SK-N-SH (cell line): ENCODE measurements at regions not wholly inside any gene's neighbourhood (a gene's known extent, or its start where the extent isn't known, plus 50 kb on each side); places are given as distances from the start of the nearest gene placed in this dataset.

ENCODE experiments used
- CTCF ChIA-PET: fragments of 300-600, 350-600 bp; formaldehyde crosslinking; extraction: SDS; loops from one replicate; lab custom pipeline; 2021; lab: Yijun Ruan, JAX
- POLR2A ChIA-PET: fragments of 350-600 bp; sonication (Branson Sonifier 250); formaldehyde crosslinking; extraction: SDS; loops from one replicate; lab custom pipeline; 2020; ENCODE audit warnings: antibody characterized with exemption, inconsistent platforms; lab: Yijun Ruan, JAX
- DNase-seq: peaks from one replicate; pipeline ENCODE4 v3.0.0; 2012
- H2AFZ ChIP-seq: fragments of 200-600 bp; sonication (generic); 2 replicates; pipeline ENCODE4 v1.8.1; 2016; ENCODE audit warnings: antibody characterized with exemption, mild to moderate bottlenecking, low read depth
- H3F3A ChIP-seq: fragments of 200-600 bp; sonication (generic); replicated peaks from 2 replicates; pipeline ENCODE3; 2016; ENCODE audit warnings: antibody characterized with exemption, mild to moderate bottlenecking; ENCODE audit not compliant: insufficient read depth
- H3K27ac ChIP-seq, 2 experiments: fragments of 200-500 bp in 1 of 2; fragments of 200-600 bp in 1 of 2; sonication (Bioruptor generic) in 1 of 2; sonication (generic), shearing (Covaris generic) in 1 of 2; 2 replicates each; pipeline versions ENCODE4 v1.5.1 to v1.6.1; 2014 to 2016; ENCODE audit warnings: low read depth in 2 of 2, inconsistent platforms in 1 of 2, low read length in 1 of 2, mild to moderate bottlenecking in 1 of 2, mixed read lengths in 1 of 2
- H3K27me3 ChIP-seq: fragments of 200-600 bp; sonication (generic), shearing (Covaris generic); 2 replicates; pipeline ENCODE4 v1.6.1; 2016; ENCODE audit warnings: mixed run types; ENCODE audit not compliant: insufficient read depth
- H3K36me3 ChIP-seq, 2 experiments: fragments of 200-500 bp in 1 of 2; fragments of 200-600 bp in 1 of 2; sonication (Bioruptor generic) in 1 of 2; sonication (generic) in 1 of 2; replicated peaks in 1 of 2; 2 replicates each; pipeline versions ENCODE3 to v1.5.1; 2014 to 2016; ENCODE audit warnings: low read length in 1 of 2, mild to moderate bottlenecking in 1 of 2; ENCODE audit not compliant: insufficient read depth in 2 of 2, control insufficient read depth in 1 of 2
- H3K4me1 ChIP-seq, 2 experiments: fragments of 200-500 bp in 1 of 2; fragments of 200-600 bp in 1 of 2; sonication (Bioruptor generic) in 1 of 2; sonication (generic), shearing (Covaris generic) in 1 of 2; 2 replicates each; pipeline versions ENCODE4 v1.5.1 to v1.6.1; 2014 to 2016; ENCODE audit warnings: low read depth in 1 of 2, low read length in 1 of 2, mixed run types in 1 of 2; ENCODE audit not compliant: insufficient read depth in 2 of 2, control insufficient read depth in 1 of 2
- H3K4me2 ChIP-seq: fragments of 200-600 bp; sonication (generic), shearing (Covaris generic); 2 replicates; pipeline ENCODE4 v1.6.1; 2017; ENCODE audit warnings: mixed run types
- H3K4me3 ChIP-seq, 2 experiments: fragments of 200-500 bp in 1 of 2; fragments of 200-600 bp in 1 of 2; sonication (Bioruptor generic) in 1 of 2; sonication (generic), shearing (Covaris generic) in 1 of 2; 2 replicates each; pipeline versions ENCODE4 v1.5.1 to v1.8.1; 2014 to 2016; ENCODE audit warnings: low read depth in 2 of 2, inconsistent platforms in 1 of 2, low read length in 1 of 2, mild to moderate bottlenecking in 1 of 2, mixed read lengths in 1 of 2, moderate library complexity in 1 of 2
- H3K79me2 ChIP-seq: fragments of 200-600 bp; sonication (generic); 2 replicates; pipeline ENCODE4 v1.8.1; 2017; ENCODE audit warnings: mild to moderate bottlenecking; ENCODE audit not compliant: insufficient read depth
- H3K9ac ChIP-seq: fragments of 200-600 bp; sonication (generic); 2 replicates; pipeline ENCODE4 v1.6.1; 2017; ENCODE audit warnings: mixed run types
- H3K9me2 ChIP-seq: fragments of 200-600 bp; sonication (generic); 2 replicates; pipeline ENCODE4 v1.6.1; 2017; ENCODE audit warnings: mixed run types
- H3K9me3 ChIP-seq: fragments of 200-600 bp; sonication (generic); 2 replicates; pipeline ENCODE4 v1.6.1; 2017; ENCODE audit warnings: mixed run types, mild to moderate bottlenecking, moderate library complexity
- H4K20me1 ChIP-seq: fragments of 200-600 bp; sonication (generic); 2 replicates; pipeline ENCODE4 v1.6.1; 2017; ENCODE audit warnings: mild to moderate bottlenecking, mixed run types; ENCODE audit not compliant: insufficient read depth
- EP300 ChIP-seq, 2 experiments: IDR thresholded peaks; 2 replicates each; pipeline versions ENCODE4 v1.4.0 to v1.6.1; 2012; ENCODE audit warnings: borderline replicate concordance in 1 of 2, low read depth in 1 of 2, low read length in 1 of 2
- FOXM1 ChIP-seq: IDR thresholded peaks from 2 replicates; pipeline ENCODE4 v1.4.0; 2012; ENCODE audit warnings: low read depth, mild to moderate bottlenecking
- MEF2A ChIP-seq: IDR thresholded peaks from 2 replicates; pipeline ENCODE4 v1.4.0; 2012; ENCODE audit warnings: low read depth, borderline replicate concordance
- POLR2AphosphoS5 ChIP-seq: IDR thresholded peaks from 2 replicates; pipeline ENCODE4 v1.6.1; 2012; ENCODE audit warnings: low read depth, low read length
- SIN3A ChIP-seq: IDR thresholded peaks from 2 replicates; pipeline ENCODE4 v1.6.1; 2012; ENCODE audit warnings: low read depth, mild to moderate bottlenecking, low read length, moderate library complexity, borderline replicate concordance
- SMC3 ChIP-seq: IDR thresholded peaks from 2 replicates; pipeline ENCODE4 v1.6.1; 2012; ENCODE audit warnings: low read depth, low read length, improper control_type of control experiment
- TAF1 ChIP-seq: IDR thresholded peaks from 2 replicates; pipeline ENCODE4 v1.6.1; 2012; ENCODE audit warnings: low read depth, mild to moderate bottlenecking, low read length, moderate library complexity, borderline replicate concordance
- TCF12 ChIP-seq: IDR thresholded peaks from 2 replicates; pipeline ENCODE4 v1.4.0; 2012
- TEAD4 ChIP-seq: IDR thresholded peaks from 2 replicates; pipeline ENCODE4 v1.4.0; 2012; ENCODE audit warnings: mild to moderate bottlenecking, borderline replicate concordance; ENCODE audit not compliant: insufficient read depth
- WGBS: methylation state at CpG from one replicate; pipeline ENCODE4 v1.1.6; 2017; ENCODE audit warnings: low lambda C conversion rate; 5-methylcytosine and 5-hydroxymethylcytosine counted together
- TF ChIP-seq, protein P1 (sequence below): IDR thresholded peaks from 2 replicates; pipeline ENCODE4; 2012
- TF ChIP-seq, protein P2 (sequence below): IDR thresholded peaks from 2 replicates; pipeline ENCODE4 v1.6.1; 2012; ENCODE audit warnings: mild to moderate bottlenecking, low read depth, low read length, moderate library complexity
- TF ChIP-seq, protein P3 (sequence below): fragments of 150-350 bp; IDR thresholded peaks from 2 replicates; pipeline ENCODE4 v1.6.1; 2017; ENCODE audit warnings: antibody characterized with exemption, low read length, low read depth, borderline replicate concordance
- TF ChIP-seq, protein P4 (sequence below): IDR thresholded peaks from 2 replicates; pipeline ENCODE4 v1.4.0; 2012; ENCODE audit warnings: low read depth, borderline replicate concordance

DNA sequence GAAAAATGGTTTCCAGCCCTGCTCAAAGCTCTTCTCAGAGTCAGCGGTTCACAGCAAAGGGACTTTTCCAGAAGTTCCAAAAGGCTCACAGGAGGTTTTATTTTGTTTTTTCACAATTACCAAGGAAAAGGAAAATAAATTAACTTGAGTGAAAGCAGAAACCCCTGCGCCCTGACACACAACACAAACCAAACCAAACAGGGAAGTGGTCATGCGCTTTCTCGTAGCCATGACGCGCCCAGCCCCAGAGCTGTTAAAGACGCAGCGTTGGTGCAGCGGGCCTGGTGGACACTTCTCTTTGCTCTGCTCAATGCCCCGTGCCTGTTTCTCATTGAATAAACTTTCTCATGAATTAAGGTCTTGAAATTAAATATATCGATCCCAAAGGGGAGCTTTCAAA is 134.4 kb upstream of the LYZL2 start:
- H3K9ac ChIP-seq: no peak overlapping the region
- no peaks in the 10 kb centered on the region for H3K79me2 ChIP-seq
- no peaks in the 10 kb centered on the region for H4K20me1 ChIP-seq
- H3K4me3 ChIP-seq: no peak overlapping the region
- no peak overlapping the region for H2AFZ ChIP-seq
- no peaks in the 10 kb centered on the region for H3K9me3 ChIP-seq
- H3K4me1 ChIP-seq: no peaks in the 10 kb centered on the region
- H3K27ac ChIP-seq: no peak overlapping the region
- 82% methylated on average over 11 of the region's 11 CpGs for WGBS
- no peaks in the 10 kb centered on the region for H3K36me3 ChIP-seq
- H3K4me2 ChIP-seq: no peak overlapping the region
- ChIA-PET CTCF (interaction anchor here (1.0 to 3.9 kb wide), 4 partner anchors 13 to 77 kb away, joined by 3 to 14 read pairs (median 6); no protein-coding TSS in a partner anchor), POLR2A (no interaction called here)
- no peaks in the 10 kb centered on the region for H3K9me2 ChIP-seq
- H3K27me3 ChIP-seq: no peaks in the 10 kb centered on the region
- DNase-seq: no peak
- no peaks in the 10 kb centered on the region for H3F3A ChIP-seq
- TF ChIP-seq TCF12 (no peak), EP300 (IDR thresholded peaks at IDR 0.05; ENCODE audit: borderline replicate concordance in 1 of 2, low read depth in 1 of 2, low read length in 1 of 2) (no peak), SIN3A (no peak), FOXM1 (no peak), TEAD4 (no peak), TAF1 (no peak), MEF2A (no peak), POLR2AphosphoS5 (no peak), SMC3 (no peak)
- TF ChIP-seq, protein P1, sequence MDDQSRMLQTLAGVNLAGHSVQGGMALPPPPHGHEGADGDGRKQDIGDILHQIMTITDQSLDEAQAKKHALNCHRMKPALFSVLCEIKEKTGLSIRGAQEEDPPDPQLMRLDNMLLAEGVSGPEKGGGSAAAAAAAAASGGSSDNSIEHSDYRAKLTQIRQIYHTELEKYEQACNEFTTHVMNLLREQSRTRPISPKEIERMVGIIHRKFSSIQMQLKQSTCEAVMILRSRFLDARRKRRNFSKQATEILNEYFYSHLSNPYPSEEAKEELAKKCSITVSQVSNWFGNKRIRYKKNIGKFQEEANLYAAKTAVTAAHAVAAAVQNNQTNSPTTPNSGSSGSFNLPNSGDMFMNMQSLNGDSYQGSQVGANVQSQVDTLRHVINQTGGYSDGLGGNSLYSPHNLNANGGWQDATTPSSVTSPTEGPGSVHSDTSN: no peak
- TF ChIP-seq, protein P2, sequence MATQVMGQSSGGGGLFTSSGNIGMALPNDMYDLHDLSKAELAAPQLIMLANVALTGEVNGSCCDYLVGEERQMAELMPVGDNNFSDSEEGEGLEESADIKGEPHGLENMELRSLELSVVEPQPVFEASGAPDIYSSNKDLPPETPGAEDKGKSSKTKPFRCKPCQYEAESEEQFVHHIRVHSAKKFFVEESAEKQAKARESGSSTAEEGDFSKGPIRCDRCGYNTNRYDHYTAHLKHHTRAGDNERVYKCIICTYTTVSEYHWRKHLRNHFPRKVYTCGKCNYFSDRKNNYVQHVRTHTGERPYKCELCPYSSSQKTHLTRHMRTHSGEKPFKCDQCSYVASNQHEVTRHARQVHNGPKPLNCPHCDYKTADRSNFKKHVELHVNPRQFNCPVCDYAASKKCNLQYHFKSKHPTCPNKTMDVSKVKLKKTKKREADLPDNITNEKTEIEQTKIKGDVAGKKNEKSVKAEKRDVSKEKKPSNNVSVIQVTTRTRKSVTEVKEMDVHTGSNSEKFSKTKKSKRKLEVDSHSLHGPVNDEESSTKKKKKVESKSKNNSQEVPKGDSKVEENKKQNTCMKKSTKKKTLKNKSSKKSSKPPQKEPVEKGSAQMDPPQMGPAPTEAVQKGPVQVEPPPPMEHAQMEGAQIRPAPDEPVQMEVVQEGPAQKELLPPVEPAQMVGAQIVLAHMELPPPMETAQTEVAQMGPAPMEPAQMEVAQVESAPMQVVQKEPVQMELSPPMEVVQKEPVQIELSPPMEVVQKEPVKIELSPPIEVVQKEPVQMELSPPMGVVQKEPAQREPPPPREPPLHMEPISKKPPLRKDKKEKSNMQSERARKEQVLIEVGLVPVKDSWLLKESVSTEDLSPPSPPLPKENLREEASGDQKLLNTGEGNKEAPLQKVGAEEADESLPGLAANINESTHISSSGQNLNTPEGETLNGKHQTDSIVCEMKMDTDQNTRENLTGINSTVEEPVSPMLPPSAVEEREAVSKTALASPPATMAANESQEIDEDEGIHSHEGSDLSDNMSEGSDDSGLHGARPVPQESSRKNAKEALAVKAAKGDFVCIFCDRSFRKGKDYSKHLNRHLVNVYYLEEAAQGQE: no peak
- TF ChIP-seq, protein P3, sequence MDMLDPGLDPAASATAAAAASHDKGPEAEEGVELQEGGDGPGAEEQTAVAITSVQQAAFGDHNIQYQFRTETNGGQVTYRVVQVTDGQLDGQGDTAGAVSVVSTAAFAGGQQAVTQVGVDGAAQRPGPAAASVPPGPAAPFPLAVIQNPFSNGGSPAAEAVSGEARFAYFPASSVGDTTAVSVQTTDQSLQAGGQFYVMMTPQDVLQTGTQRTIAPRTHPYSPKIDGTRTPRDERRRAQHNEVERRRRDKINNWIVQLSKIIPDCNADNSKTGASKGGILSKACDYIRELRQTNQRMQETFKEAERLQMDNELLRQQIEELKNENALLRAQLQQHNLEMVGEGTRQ: no peak
- TF ChIP-seq, protein P4, sequence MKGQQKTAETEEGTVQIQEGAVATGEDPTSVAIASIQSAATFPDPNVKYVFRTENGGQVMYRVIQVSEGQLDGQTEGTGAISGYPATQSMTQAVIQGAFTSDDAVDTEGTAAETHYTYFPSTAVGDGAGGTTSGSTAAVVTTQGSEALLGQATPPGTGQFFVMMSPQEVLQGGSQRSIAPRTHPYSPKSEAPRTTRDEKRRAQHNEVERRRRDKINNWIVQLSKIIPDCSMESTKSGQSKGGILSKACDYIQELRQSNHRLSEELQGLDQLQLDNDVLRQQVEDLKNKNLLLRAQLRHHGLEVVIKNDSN: no peak
